SU-DHL-6 (cell line): ENCODE measurements at regions not wholly inside any gene's neighbourhood (a gene's known extent, or its start where the extent isn't known, plus 50 kb on each side); places are given as distances from the start of the nearest gene placed in this dataset.
"Not testable (repeated sequence)": the region's sequence is repeated elsewhere in the genome, so short reads cannot be mapped to it uniquely, and the experiment has no call there.

Experiments used
- H2AFZ ChIP-seq: fragments of 200-600 bp; sonication (generic); 2 replicates; pipeline ENCODE4 v1.6.1; 2014; ENCODE audit warnings: low read depth, mild to moderate bottlenecking, moderate library complexity, mixed read lengths, antibody characterized with exemption, low read length; ENCODE audit not compliant: severe bottlenecking
- H3F3A ChIP-seq: fragments of 200-600 bp; shearing (Covaris generic); 2 replicates; pipeline ENCODE4 v1.6.0; 2016; ENCODE audit warnings: antibody characterized with exemption, mild to moderate bottlenecking; ENCODE audit not compliant: insufficient read depth
- H3K27ac ChIP-seq: fragments of 200-600 bp; sonication (generic); 2 replicates; pipeline ENCODE4 v1.5.1; 2016; ENCODE audit warnings: low read depth, mild to moderate bottlenecking, low read length, moderate library complexity, mixed read lengths
- H3K27me3 ChIP-seq: fragments of 200-600 bp; sonication (generic), shearing (Covaris generic); 2 replicates; pipeline ENCODE4 v1.6.0; 2014; ENCODE audit warnings: mild to moderate bottlenecking, low read length
- H3K36me3 ChIP-seq: fragments of 200-600 bp; sonication (generic); 2 replicates; pipeline ENCODE4 v1.6.1; 2014; ENCODE audit warnings: mild to moderate bottlenecking, low read length, mixed read lengths
- H3K4me2 ChIP-seq: fragments of 300-600, 200-600 bp; shearing (Covaris generic), sonication (generic); 2 replicates; pipeline ENCODE4 v1.6.0; 2014; ENCODE audit warnings: low read length, low read depth, mild to moderate bottlenecking; ENCODE audit not compliant: poor library complexity, severe bottlenecking
- H3K4me3 ChIP-seq: fragments of 200-600 bp; sonication (generic); 2 replicates; pipeline ENCODE4 v1.5.1; 2014; ENCODE audit warnings: antibody characterized with exemption, low read length, mild to moderate bottlenecking, mixed read lengths; ENCODE audit not compliant: insufficient read depth, poor library complexity, severe bottlenecking
- H3K79me2 ChIP-seq: fragments of 200-600 bp; sonication (generic); 2 replicates; pipeline ENCODE4 v1.6.1; 2014; ENCODE audit warnings: mild to moderate bottlenecking, low read length, moderate library complexity; ENCODE audit not compliant: insufficient read depth
- H3K9ac ChIP-seq: fragments of 200-600 bp; sonication (generic); 2 replicates; pipeline ENCODE4 v1.7.0; 2014; ENCODE audit warnings: mild to moderate bottlenecking, low read length
- H3K9me2 ChIP-seq: fragments of 200-600 bp; sonication (generic); replicated peaks from 2 replicates; pipeline ENCODE4 v1.6.1; 2014; ENCODE audit warnings: low read length; ENCODE audit not compliant: insufficient read depth
- H3K9me3 ChIP-seq: fragments of 200-600 bp; sonication (generic); 2 replicates; pipeline ENCODE4 v1.6.1; 2014; ENCODE audit warnings: low read length, mixed read lengths; ENCODE audit not compliant: insufficient read depth
- H4K20me1 ChIP-seq: fragments of 200-600 bp; sonication (generic); 2 replicates; pipeline ENCODE4 v1.6.1; 2014; ENCODE audit warnings: low read depth, mild to moderate bottlenecking, antibody characterized with exemption, low read length, moderate library complexity, mixed read lengths
- EZH2phosphoT487 ChIP-seq: fragments of 200-600 bp; sonication (generic), shearing (Covaris generic); conservative IDR thresholded peaks from 2 replicates; pipeline ENCODE4 v1.6.1; 2018; ENCODE audit warnings: mild to moderate bottlenecking, antibody characterized with exemption, low read length, moderate library complexity, mixed read lengths
- TF ChIP-seq, protein P1 (sequence below): fragments of 200-600 bp; sonication (generic); IDR thresholded peaks from one replicate; pipeline ENCODE4 v1.5.1; 2017; ENCODE audit warnings: antibody characterized with exemption, mild to moderate bottlenecking, low read length, moderate library complexity; ENCODE audit not compliant: insufficient read depth, poor library complexity, severe bottlenecking

DNA sequence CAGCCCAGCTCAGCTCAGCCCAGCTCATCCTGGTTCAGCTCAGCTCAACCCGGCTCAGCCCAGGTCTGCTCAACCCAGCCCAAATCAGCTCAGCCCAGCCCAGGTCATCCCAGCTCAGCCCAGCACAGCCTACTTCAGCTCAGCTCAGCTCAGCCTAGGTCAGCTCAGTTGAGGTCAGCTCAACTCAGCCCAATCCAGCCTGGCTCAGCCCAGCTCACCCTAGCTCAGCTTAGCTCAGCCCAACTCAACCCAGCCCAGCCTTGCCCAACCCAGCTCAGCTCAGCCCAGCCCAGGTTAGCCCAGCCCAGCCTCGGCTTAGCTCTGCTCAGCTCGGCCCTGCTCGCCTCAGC lies 332.3 kb downstream of the TMEM121 start:
- TF ChIP-seq, protein P1, sequence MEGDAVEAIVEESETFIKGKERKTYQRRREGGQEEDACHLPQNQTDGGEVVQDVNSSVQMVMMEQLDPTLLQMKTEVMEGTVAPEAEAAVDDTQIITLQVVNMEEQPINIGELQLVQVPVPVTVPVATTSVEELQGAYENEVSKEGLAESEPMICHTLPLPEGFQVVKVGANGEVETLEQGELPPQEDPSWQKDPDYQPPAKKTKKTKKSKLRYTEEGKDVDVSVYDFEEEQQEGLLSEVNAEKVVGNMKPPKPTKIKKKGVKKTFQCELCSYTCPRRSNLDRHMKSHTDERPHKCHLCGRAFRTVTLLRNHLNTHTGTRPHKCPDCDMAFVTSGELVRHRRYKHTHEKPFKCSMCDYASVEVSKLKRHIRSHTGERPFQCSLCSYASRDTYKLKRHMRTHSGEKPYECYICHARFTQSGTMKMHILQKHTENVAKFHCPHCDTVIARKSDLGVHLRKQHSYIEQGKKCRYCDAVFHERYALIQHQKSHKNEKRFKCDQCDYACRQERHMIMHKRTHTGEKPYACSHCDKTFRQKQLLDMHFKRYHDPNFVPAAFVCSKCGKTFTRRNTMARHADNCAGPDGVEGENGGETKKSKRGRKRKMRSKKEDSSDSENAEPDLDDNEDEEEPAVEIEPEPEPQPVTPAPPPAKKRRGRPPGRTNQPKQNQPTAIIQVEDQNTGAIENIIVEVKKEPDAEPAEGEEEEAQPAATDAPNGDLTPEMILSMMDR = no peak
- no peak for TF ChIP-seq EZH2phosphoT487
- H3K4me2 ChIP-seq = no peak overlapping the region
- H3K27me3 ChIP-seq = no peaks in the 10 kb centered on the region
- H3K4me3 ChIP-seq = no peak overlapping the region
- no peaks in the 10 kb centered on the region for H3K9me3 ChIP-seq
- H3K27ac ChIP-seq = no peak overlapping the region
- peaks cover 26% of the 10 kb centered on the region for H3K36me3 ChIP-seq
- H3K9ac ChIP-seq = no peak overlapping the region
- peaks cover 28% of the 10 kb centered on the region for H3K79me2 ChIP-seq
- H4K20me1 ChIP-seq = no peaks in the 10 kb centered on the region; the same call in 1 of the 2 replicates
- no peaks in the 10 kb centered on the region for H3K9me2 ChIP-seq
- H2AFZ ChIP-seq = no peak overlapping the region
- H3F3A ChIP-seq = peaks cover 61% of the 10 kb centered on the region

DNA sequence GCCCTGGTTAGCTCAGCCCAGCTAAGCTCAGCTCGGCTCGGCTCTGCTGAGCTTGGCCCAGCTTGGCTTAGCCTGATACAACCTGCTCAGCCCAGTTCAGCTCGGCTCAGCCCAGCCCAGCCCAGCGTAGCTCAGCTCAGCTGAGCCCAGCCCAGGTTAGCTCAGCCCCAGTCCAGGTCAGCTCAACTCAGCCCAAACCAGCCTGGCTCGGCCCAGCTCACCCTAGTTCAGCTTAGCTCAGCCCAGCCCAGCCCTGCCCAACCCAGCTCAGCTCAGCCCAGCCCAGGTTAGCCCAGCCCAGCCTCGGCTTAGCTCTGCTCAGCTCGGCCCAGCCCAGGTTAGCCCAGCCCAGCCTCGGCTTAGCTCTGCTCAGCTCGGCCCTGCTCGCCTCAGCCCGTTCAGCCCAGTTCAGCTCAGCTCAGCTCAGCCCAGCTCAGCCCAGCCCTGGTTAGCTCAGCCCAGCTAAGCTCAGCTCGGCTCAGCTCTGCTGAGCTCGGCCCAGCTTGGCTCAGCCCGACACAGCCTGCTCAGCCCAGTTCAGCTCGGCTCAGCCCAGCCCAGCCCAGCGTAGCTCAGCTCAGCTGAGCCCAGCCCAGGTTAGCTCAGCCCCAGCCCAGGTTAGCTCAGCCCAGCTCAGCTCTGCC lies 332.8 kb downstream of the TMEM121 start:
- not testable (repeated sequence) for H3K4me2 ChIP-seq, H2AFZ ChIP-seq, H3K9me3 ChIP-seq, H3K9me2 ChIP-seq, H3K9ac ChIP-seq, H3K4me3 ChIP-seq, H3K27me3 ChIP-seq, H4K20me1 ChIP-seq, H3K27ac ChIP-seq
- H3F3A ChIP-seq = peaks cover 55% of the 10 kb centered on the region
- peaks cover 24% of the 10 kb centered on the region for H3K36me3 ChIP-seq
- H3K79me2 ChIP-seq = peaks cover 28% of the 10 kb centered on the region

DNA sequence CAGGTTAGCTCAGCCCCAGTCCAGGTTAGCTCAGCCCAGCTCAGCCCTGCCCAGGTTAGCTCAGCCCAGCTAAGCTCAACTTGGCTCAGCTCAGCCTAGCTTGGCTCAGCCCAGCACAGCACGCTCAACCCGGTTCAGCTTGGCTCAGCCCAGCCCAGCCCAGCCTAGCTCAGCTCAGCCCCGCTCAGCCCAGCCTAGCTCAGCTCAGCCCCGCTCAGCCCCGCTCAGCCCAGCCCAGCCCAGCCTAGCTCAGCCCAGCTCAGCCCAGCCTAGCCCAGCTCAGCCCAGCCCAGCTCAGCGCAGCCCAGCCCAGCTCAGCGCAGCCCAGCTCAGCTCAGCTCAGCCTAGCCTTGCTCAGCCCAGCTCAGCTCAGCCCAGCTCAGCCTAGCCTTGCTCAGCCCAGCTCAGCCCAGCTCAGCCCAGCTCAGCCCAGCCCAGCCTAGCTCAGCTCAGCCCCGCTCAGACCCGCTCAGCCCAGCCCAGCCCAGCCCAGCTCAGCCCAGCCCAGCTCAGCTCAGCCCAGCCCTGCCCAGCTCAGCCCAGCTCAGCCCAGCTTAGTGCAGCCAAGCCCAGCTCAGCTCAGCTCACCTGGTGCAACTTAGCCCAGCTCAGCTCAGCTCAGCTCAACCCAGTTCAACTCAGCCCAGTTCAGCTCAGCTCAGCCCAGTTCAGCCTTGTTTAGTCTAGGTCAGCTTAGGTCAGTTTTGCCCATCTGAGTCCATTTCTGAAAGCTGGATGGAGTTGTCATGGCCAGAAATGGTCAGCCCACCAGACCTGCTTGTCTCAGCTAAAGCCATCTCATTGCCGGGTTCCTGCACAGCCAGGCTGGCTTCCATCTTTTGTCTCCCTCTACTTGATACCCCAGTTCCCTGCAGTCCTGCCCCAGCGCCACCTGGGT lies 333.6 kb downstream of the TMEM121 start:
- Histone ChIP-seq H3F3A (peaks cover 48% of the 10 kb centered on the region), H3K36me3 (peaks cover 24% of the 10 kb centered on the region), H2AFZ (no peak overlapping the region), H3K9me3 (no peaks in the 10 kb centered on the region), H3K79me2 (peaks cover 28% of the 10 kb centered on the region), H3K9ac (peak overlapping the region; percentile 94), H3K9me2 (no peaks in the 10 kb centered on the region), H3K27ac (peak overlapping the region; percentile 97), H3K4me3 (peak overlapping the region; percentile 83), H3K4me2 (peak overlapping the region; percentile 97), H3K27me3 (no peaks in the 10 kb centered on the region), H4K20me1 (no peaks in the 10 kb centered on the region)
- TF ChIP-seq, protein P1 = no peak
- TF ChIP-seq EZH2phosphoT487 = no peak
